Omental fat pad (tissue), 3 donors: ENCODE measurements at regions not wholly inside any gene's neighbourhood (a gene's known extent, or its start where the extent isn't known, plus 50 kb on each side); places are given as distances from the start of the nearest gene placed in this dataset.

Source experiments
- ATAC-seq: fragments of 150-250 bp; one replicate; pipeline ENCODE4 v1.9.1; 2016; ENCODE audit warnings: mild to moderate bottlenecking, moderate library complexity; ENCODE audit not compliant: low FRiP score
- DNase-seq: peaks from one replicate; pipeline ENCODE4 v3.0.0-alpha.2; 2019; ENCODE audit warnings: low spot score
- CTCF ChIP-seq, 3 donors: fragments of 450-650 bp; IDR thresholded peaks; one replicate each; pipeline ENCODE4 v1.5.1; 2016 to 2017; ENCODE audit warnings: antibody characterized with exemption in 3 of 3, mild to moderate bottlenecking in 3 of 3, moderate library complexity in 2 of 3

- TF ChIP-seq CTCF (IDR thresholded peaks at IDR 0.05), result no peak
- no peak for DNase-seq
- no peak for ATAC-seq
Observed at GRCh38 chr10:128722947-128723346, 596.7 kb upstream of the MKI67 start.

- no peak for TF ChIP-seq CTCF (IDR thresholded peaks at IDR 0.05)
- DNase-seq (no peak), ATAC-seq (no peak)
Observed at GRCh38 chr10:128723631-128724205, 597.5 kb upstream of the MKI67 start.

GRCh38 chr10:128725531-128725930 is 599.3 kb upstream of the MKI67 start:
- no peak for TF ChIP-seq CTCF (IDR thresholded peaks at IDR 0.05)
- ATAC-seq, result no peak

GRCh38 chr10:128727114-128727513 is 600.9 kb upstream of the MKI67 start:
- TF ChIP-seq CTCF (IDR thresholded peaks at IDR 0.05), result no peak
- ATAC-seq, result no peak
- no peak for DNase-seq

More at GRCh38 chr10:128725531-128725930, 599.3 kb upstream of the MKI67 start:
- DNase-seq, result no peak

- TF ChIP-seq CTCF (IDR thresholded peaks at IDR 0.05), result no peak
- no peak for DNase-seq
- ATAC-seq, result no peak
Observed at GRCh38 chr10:128729910-128730420, 603.7 kb upstream of the MKI67 start.

- DNase-seq (no peak), ATAC-seq (no peak)
- no peak for TF ChIP-seq CTCF (IDR thresholded peaks at IDR 0.05)
Observed at GRCh38 chr10:128730922-128731321, 604.7 kb upstream of the MKI67 start.

- TF ChIP-seq CTCF (IDR thresholded peaks at IDR 0.05), result no peak
- no peak for ATAC-seq
- no peak for DNase-seq
Observed at GRCh38 chr10:128734161-128734560, 607.9 kb upstream of the MKI67 start.
